Right cardiac atrium (tissue), 5 donors: ENCODE measurements at regions not wholly inside any gene's neighbourhood (a gene's known extent, or its start where the extent isn't known, plus 50 kb on each side); places are given as distances from the start of the nearest gene placed in this dataset.

Source experiments
- ATAC-seq, 2 donors: fragments of 200-7000 bp; cut with Tn5 transposase; one replicate each; pipeline versions ENCODE4 v1.8.0 to v1.9.1; 2020; ENCODE audit warnings: moderate library complexity in 2 of 2, mild to moderate bottlenecking in 1 of 2
- DNase-seq, 3 donors: peaks; one replicate each; pipeline ENCODE4 v3.0.0-alpha.2; 2020
- H3K27ac ChIP-seq: one replicate; pipeline ENCODE4 v1.5.1; 2013; ENCODE audit warnings: mild to moderate bottlenecking, low read length, control low read depth, moderate library complexity
- H3K27me3 ChIP-seq: one replicate; pipeline ENCODE4 v1.6.1; 2013; ENCODE audit not compliant: control insufficient read depth, insufficient read depth
- H3K4me1 ChIP-seq: one replicate; pipeline ENCODE4 v1.6.1; 2013; ENCODE audit warnings: low read length; ENCODE audit not compliant: control insufficient read depth, insufficient read depth
- H3K4me3 ChIP-seq: one replicate; pipeline ENCODE4 v1.5.1; 2013; ENCODE audit warnings: low read length, control low read depth
- H3K9me3 ChIP-seq: one replicate; pipeline ENCODE4 v1.6.1; 2013; ENCODE audit warnings: low read length; ENCODE audit not compliant: control insufficient read depth
- WGBS: extraction: QIAGEN DNeasy Blood & Tissue Kit; methylation state at CpG from one replicate; pipeline ENCODE4 v1.1.7; 2013; 5-methylcytosine and 5-hydroxymethylcytosine counted together
- intact Hi-C, 4 donors: fragments of 100-400 bp; cut with DNase I; formaldehyde crosslinking; loops; one replicate each; pipeline versions ENCODE4 v1.11.0 to v1.14.0; 2022 to 2023
- donor health status: healthy with polysubstance abuse.
- donor health status: DM: no; HTN: yes; CAD: no.
- donor health status: DM: no; HTN: no; CAD: no.
- donor health status: DM: no; HTN: yes; CAD: no; lungs with severe emphysema.
- donor health status: DM: yes; HTN: yes; CAD: no.

GRCh38 chr1:13968361-13968760, 268.4 kb downstream of the PRDM2 start:
- H3K27ac ChIP-seq, result no peak overlapping the region
- intact Hi-C loops, result loop anchor here in 2 of 4 donors (5.0 to 10.0 kb wide), 2 partner anchors 1076 to 1079 kb away; no protein-coding TSS in a partner anchor
- H3K27me3 ChIP-seq, result no peaks in the 10 kb centered on the region
- H3K4me3 ChIP-seq, result no peak overlapping the region
- DNase-seq (no peak), ATAC-seq (no peak)
- H3K9me3 ChIP-seq, result peaks cover 2% of the 10 kb centered on the region
- WGBS, result 67% methylated on average over 8 of the region's 8 CpGs
- H3K4me1 ChIP-seq, result no peaks in the 10 kb centered on the region

DNA sequence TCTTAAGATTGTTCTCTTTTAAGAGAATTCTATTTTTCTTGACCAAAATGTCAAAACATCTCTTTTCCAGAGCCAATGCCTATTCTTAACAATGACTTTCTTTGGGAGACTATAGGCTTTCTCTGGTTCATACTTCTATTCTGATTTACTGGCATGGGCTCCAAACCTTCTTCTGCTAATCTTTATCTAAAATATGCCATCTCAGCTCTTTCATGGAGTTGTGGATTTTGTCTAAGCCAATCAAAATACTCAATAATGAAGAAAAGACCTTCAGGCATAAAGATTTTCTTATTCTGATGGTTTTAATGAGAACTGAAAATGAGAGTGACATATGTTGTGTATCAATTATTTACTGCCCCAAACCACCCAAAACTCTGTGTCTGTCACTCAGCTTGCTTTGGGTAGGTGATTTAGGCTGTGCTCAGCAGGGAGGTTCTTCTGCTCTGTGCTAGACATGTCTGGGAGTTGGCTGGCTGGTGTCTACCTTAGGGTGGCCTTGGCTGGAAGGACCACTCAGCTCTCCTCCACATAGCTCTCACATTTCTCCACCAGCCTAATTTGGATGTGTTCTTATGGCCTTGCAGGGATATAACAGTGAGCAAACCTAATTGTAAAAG, 270.8 kb downstream of the PRDM2 start:
- DNase-seq (no peak), ATAC-seq (no peak)
- H3K9me3 ChIP-seq, result peaks cover 2% of the 10 kb centered on the region
- H3K27ac ChIP-seq, result no peak overlapping the region
- no peaks in the 10 kb centered on the region for H3K4me1 ChIP-seq
- no peaks in the 10 kb centered on the region for H3K27me3 ChIP-seq
- H3K4me3 ChIP-seq, result no peak overlapping the region
- intact Hi-C loops, result no loop called here

DNA sequence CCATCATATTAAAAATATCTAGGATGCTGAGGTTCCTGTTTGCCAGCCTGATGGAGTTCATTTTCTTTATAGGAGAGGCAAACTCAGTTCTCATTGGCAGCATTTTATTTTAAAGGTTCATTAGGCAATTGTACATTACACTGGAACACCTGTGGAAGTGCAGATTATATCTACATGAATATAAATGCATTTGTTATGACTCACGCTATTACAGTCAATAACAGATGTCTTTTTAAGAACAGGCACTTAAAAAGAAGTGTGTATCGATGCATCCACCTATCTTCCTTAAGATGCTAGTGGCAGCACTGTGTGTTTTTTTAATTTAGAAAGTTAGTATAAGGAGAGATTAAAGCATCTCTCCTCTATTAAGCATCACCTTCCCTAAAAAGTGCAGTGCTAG, 276.5 kb downstream of the PRDM2 start:
- H3K4me1 ChIP-seq, result no peaks in the 10 kb centered on the region
- DNase-seq, result no peak
- no peak for ATAC-seq
- no peak overlapping the region for H3K4me3 ChIP-seq
- intact Hi-C loops, result no loop called here
- no peak overlapping the region for H3K27ac ChIP-seq
- H3K9me3 ChIP-seq, result no peaks in the 10 kb centered on the region
- H3K27me3 ChIP-seq, result no peaks in the 10 kb centered on the region
- WGBS, result 84% methylated on average over 2 of the region's 2 CpGs

GRCh38 chr1:13981142-13981541, 281.2 kb downstream of the PRDM2 start:
- no peaks in the 10 kb centered on the region for H3K4me1 ChIP-seq
- H3K27ac ChIP-seq, result no peak overlapping the region
- no peaks in the 10 kb centered on the region for H3K9me3 ChIP-seq
- ATAC-seq (no peak), DNase-seq (no peak)
- intact Hi-C loops, result no loop called here
- no peaks in the 10 kb centered on the region for H3K27me3 ChIP-seq
- H3K4me3 ChIP-seq, result no peak overlapping the region
- 95% methylated on average over 2 of the region's 2 CpGs for WGBS

DNA sequence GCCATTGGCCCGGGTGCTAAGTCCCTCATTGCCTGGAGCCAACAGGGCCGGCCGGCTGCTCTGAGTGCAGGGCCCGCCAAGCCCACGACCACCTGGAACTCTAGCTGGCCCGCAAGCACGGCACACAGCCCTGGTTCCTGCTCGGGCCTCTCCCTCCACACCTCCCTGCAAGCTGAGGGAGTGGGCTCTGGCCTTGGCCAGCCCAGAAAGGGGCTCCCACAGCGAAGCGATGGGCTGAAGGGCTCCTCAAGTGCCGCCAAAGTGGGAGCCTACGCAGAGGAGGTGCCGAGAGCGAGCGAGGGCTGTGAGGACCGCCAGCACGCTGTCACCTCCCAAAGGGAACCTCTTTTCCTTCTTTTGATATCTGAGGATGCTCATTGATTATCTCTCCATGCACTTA, 283.4 kb downstream of the PRDM2 start:
- WGBS, result 88% methylated on average over 17 of the region's 17 CpGs
- DNase-seq (no peak), ATAC-seq (no peak)
- Histone ChIP-seq H3K4me3 (no peak overlapping the region), H3K27me3 (no peaks in the 10 kb centered on the region), H3K4me1 (no peaks in the 10 kb centered on the region), H3K9me3 (no peaks in the 10 kb centered on the region), H3K27ac (no peak overlapping the region)
- intact Hi-C loops, result no loop called here

- Histone ChIP-seq H3K27ac (no peak overlapping the region), H3K4me1 (no peaks in the 10 kb centered on the region), H3K9me3 (no peaks in the 10 kb centered on the region), H3K4me3 (no peak overlapping the region), H3K27me3 (no peaks in the 10 kb centered on the region)
- 84% methylated on average over 5 of the region's 5 CpGs for WGBS
- no peak for ATAC-seq
- intact Hi-C loops, result no loop called here
- no peak for DNase-seq
Observed at GRCh38 chr1:13990939-13991338, 291.0 kb downstream of the PRDM2 start.

GRCh38 chr1:13992489-13993285, 292.7 kb downstream of the PRDM2 start:
- no peak for DNase-seq
- no peak overlapping the region for H3K4me3 ChIP-seq
- no peak overlapping the region for H3K27ac ChIP-seq
- no peaks in the 10 kb centered on the region for H3K27me3 ChIP-seq
- WGBS, result 47% methylated on average over 5 of the region's 5 CpGs
- H3K4me1 ChIP-seq, result no peaks in the 10 kb centered on the region
- intact Hi-C loops, result no loop called here
- H3K9me3 ChIP-seq, result no peaks in the 10 kb centered on the region
- no peak for ATAC-seq

DNA sequence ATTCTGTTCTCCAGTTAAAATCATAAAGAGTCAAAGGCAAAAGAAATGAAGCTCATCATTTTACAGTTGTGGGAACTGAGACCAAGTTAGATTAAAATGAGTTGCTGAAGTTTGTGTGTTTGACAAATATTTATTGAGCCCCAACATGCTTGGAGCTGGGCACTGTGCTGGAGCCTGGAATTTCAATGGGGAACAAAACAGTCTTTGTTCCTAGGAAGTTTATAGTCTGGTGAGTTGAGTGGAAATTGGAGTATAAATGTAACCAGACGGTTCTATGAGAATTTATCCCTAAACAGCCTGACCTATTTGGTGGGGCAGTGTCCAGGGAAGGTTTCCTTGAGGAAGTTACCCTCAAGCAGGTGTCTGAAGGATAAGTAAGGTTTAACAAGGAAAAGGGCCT, 294.4 kb downstream of the PRDM2 start:
- ATAC-seq, result no peak
- no peak overlapping the region for H3K27ac ChIP-seq
- DNase-seq, result no peak
- no peak overlapping the region for H3K4me3 ChIP-seq
- no peaks in the 10 kb centered on the region for H3K27me3 ChIP-seq
- WGBS, result 29% methylated on average over 1 of the region's 1 CpG
- no peaks in the 10 kb centered on the region for H3K9me3 ChIP-seq
- intact Hi-C loops, result no loop called here
- H3K4me1 ChIP-seq, result no peaks in the 10 kb centered on the region

DNA sequence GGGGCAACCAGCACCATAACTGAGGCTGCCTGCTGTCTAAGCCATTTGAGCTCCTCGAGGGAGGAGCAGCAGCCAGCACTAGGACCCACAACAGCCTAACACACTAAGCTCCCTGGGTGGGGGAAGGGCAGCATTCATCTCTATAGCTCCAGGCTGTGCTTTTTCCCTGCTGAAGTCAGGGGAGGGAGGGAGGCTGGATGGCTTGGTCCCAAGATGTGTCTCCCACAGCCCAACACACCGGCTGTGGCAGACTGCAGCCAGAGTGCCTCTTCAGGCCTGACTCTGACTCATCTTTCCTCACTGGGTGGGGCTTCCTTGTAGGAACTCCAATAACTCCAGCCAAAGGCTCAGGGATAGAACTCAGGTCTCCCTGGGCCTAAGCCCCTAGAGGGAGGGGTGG, 296.3 kb downstream of the PRDM2 start:
- H3K4me3 ChIP-seq, result no peak overlapping the region
- no peak for ATAC-seq
- intact Hi-C loops, result no loop called here
- DNase-seq, result no peak
- no peak overlapping the region for H3K27ac ChIP-seq
- 56% methylated on average over 2 of the region's 2 CpGs for WGBS
- H3K9me3 ChIP-seq, result no peaks in the 10 kb centered on the region
- H3K4me1 ChIP-seq, result no peaks in the 10 kb centered on the region
- no peaks in the 10 kb centered on the region for H3K27me3 ChIP-seq

DNA sequence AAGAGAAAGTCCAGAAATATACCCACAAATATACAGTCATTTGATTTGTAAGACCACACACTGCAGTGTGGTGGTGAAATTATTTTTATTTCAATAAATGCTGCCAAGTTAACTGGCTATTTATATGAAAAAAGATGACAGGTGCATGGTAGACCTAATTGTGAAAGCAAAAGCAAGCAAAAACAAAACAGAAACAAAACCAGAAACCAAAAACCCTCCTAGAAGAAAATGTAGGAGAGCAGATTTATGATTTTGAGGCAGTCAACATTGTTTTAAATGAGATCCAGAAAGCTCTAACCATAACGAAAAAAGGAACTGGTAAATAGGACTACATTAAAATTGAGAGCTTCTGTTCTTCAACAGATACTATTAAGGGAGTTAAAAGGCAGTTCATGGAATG, 303.6 kb downstream of the PRDM2 start:
- Histone ChIP-seq H3K4me1 (no peaks in the 10 kb centered on the region), H3K27me3 (no peaks in the 10 kb centered on the region), H3K9me3 (no peaks in the 10 kb centered on the region), H3K27ac (no peak overlapping the region), H3K4me3 (no peak overlapping the region)
- ATAC-seq, result no peak
- DNase-seq, result no peak
- intact Hi-C loops, result no loop called here
- 79% methylated on average over 1 of the region's 1 CpG for WGBS

DNA sequence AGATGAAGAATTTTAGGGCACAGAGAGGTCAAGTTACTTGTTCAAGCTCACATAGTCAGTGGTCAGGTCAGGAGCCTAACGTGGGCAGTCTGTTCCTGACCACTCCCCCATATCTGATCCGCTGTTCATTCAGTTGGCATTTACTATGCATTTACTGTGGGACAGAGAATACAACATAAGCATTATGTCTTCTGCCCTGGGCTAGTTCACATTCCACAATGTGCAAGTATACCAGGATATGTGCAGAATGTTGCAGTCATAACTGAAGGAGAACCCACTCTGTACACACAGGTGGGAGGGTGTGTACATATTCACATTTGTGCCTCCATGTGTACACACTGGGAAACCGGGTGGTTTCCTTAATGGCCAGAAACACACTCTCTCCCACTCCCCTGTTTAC, 309.6 kb downstream of the PRDM2 start:
- DNase-seq (no peak), ATAC-seq (no peak)
- intact Hi-C loops, result no loop called here
- Histone ChIP-seq H3K9me3 (no peaks in the 10 kb centered on the region), H3K27ac (no peak overlapping the region), H3K27me3 (no peaks in the 10 kb centered on the region), H3K4me3 (no peak overlapping the region), H3K4me1 (no peaks in the 10 kb centered on the region)
- 69% methylated on average over 3 of the region's 3 CpGs for WGBS
